Hepatic stellate cell (primary cell): ENCODE measurements at regions not wholly inside any gene's neighbourhood (a gene's known extent, or its start where the extent isn't known, plus 50 kb on each side); places are given as distances from the start of the nearest gene placed in this dataset.

ENCODE experiments used
- DNase-seq: peaks from one replicate; pipeline ENCODE4 v3.0.0; 2011; ENCODE audit warnings: low spot score

GRCh38 chr7:12783421-12784095 is 96.1 kb downstream of the ARL4A start:
- DNase-seq: peak; percentile 17

- no peak for DNase-seq
Observed at GRCh38 chr7:12785473-12785872, 98.0 kb downstream of the ARL4A start.

GRCh38 chr7:12786494-12786893 is 99.1 kb downstream of the ARL4A start:
- DNase-seq: no peak

- DNase-seq: no peak
Observed at GRCh38 chr7:12788171-12788570, 100.7 kb downstream of the ARL4A start.

GRCh38 chr7:12788591-12788990 is 101.2 kb downstream of the ARL4A start:
- no peak for DNase-seq

- no peak for DNase-seq
Observed at GRCh38 chr7:12794722-12795302, 107.4 kb downstream of the ARL4A start.

GRCh38 chr7:12796397-12797127 is 109.1 kb downstream of the ARL4A start:
- no peak for DNase-seq

- no peak for DNase-seq
Observed at GRCh38 chr7:12800486-12800885, 113.1 kb downstream of the ARL4A start.

GRCh38 chr7:12801107-12801506 is 113.7 kb downstream of the ARL4A start:
- no peak for DNase-seq

GRCh38 chr7:12802070-12802469 is 114.6 kb downstream of the ARL4A start:
- DNase-seq: no peak

- DNase-seq: no peak
Observed at GRCh38 chr7:12803542-12803941, 116.1 kb downstream of the ARL4A start.

GRCh38 chr7:12805518-12805928 is 118.1 kb downstream of the ARL4A start:
- no peak for DNase-seq

GRCh38 chr7:12805957-12806356 is 118.5 kb downstream of the ARL4A start:
- DNase-seq: no peak

- DNase-seq: no peak
Observed at GRCh38 chr7:12809476-12809875, 122.0 kb downstream of the ARL4A start.

GRCh38 chr7:12812111-12812510 is 124.7 kb downstream of the ARL4A start:
- DNase-seq: no peak

- DNase-seq: no peak
Observed at GRCh38 chr7:12814107-12814506, 126.7 kb downstream of the ARL4A start.

- no peak for DNase-seq
Observed at GRCh38 chr7:12814828-12815227, 127.4 kb downstream of the ARL4A start.

GRCh38 chr7:12815426-12815825 is 128.0 kb downstream of the ARL4A start:
- no peak for DNase-seq

- DNase-seq: no peak
Observed at GRCh38 chr7:12815871-12816270, 128.4 kb downstream of the ARL4A start.

GRCh38 chr7:12820777-12821176 is 133.3 kb downstream of the ARL4A start:
- DNase-seq: no peak

- DNase-seq: no peak
Observed at GRCh38 chr7:12821746-12822145, 134.3 kb downstream of the ARL4A start.

GRCh38 chr7:12826079-12826478 is 138.6 kb downstream of the ARL4A start:
- DNase-seq: no peak

GRCh38 chr7:12827219-12827821 is 139.9 kb downstream of the ARL4A start:
- no peak for DNase-seq
